Activated CD4-positive, alpha-beta T cell treated with anti-CD3 and anti-CD28 coated beads, Interleukin-2, amount 50 U/mL, for 24 hours (primary cell): ENCODE measurements at regions not wholly inside any gene's neighbourhood (a gene's known extent, or its start where the extent isn't known, plus 50 kb on each side); places are given as distances from the start of the nearest gene placed in this dataset.

Source experiments
- DNase-seq, 2 donors: peaks; one replicate each; pipeline ENCODE4 v3.0.0-alpha.2; 2020; ENCODE audit warnings: low read depth in 1 of 2, low spot score in 1 of 2

DNA sequence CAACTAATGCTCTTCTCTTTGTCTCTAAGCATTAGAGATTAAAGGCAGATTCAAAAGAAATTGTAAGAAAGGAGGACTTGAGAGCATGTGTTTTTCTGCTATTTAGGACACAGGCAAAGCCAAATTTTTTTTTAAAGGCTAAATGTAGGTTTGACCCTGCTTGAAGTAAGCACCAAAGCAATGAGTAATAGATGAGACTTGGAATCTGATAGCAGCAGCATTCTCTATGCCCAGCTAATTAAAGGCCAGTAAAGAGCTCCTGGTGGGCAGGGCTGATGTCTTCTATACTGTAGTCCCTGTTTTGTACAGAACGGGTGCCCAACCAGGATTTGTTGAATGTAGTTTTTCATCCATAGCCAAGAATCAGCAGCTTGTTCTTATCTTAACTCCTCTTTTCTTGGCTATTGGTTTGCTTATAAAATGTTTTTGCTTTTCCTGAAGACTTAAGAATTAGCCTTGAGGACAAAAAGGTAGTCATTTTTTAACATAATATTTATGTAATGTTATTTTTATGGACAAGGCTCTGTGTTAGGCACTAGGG is 179.6 kb downstream of the LMO4 start:
- DNase-seq = no peak

DNA sequence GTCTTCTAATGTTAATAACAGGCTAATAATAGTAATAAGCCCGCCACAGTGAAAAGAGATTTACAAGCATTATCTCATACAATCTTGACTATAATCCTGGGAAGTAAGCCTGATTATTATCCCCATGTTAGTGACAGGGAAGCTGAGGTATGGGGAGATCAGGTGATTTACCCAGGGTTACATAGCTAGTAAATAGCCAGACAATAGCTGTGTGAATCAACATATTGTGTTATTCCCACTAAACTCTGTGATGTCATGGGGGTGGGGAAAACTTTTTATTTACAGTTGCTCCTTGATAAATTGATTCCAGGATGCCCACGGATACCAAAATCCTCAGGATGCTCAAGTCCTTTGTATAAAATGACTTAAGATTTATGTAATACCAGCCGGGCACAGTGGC is 181.9 kb downstream of the LMO4 start:
- no peak for DNase-seq

GRCh38 chr1:87511449-87511848 is 182.8 kb downstream of the LMO4 start:
- DNase-seq = no peak

DNA sequence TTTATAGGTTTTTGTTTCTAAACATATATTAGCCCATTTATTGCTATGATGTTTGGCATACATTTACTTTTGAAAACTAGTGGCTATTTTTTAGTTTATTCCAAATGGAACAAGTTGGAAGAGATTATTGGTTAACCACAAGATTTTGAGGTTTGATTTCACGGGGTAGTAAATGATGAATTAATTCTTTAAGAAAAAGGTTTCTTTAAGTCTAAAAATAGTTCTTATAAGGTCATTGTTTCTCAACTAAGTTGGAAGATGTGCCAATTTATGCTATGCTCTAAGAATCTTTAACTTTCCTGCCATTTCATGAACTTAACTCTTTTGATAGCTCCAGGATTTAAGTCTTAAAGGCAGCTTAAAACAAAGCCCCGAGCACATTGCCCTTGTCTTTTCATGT is 183.8 kb downstream of the LMO4 start:
- DNase-seq = no peak

- DNase-seq = no peak
Measured at GRCh38 chr1:87513255-87513654, 184.6 kb downstream of the LMO4 start.

- DNase-seq = no peak
Measured at GRCh38 chr1:87513966-87514660, 185.4 kb downstream of the LMO4 start.

- no peak for DNase-seq
Measured at GRCh38 chr1:87515781-87516180, 187.1 kb downstream of the LMO4 start.

- no peak for DNase-seq
Measured at GRCh38 chr1:87518794-87519193, 190.1 kb downstream of the LMO4 start.

GRCh38 chr1:87521452-87521851 is 192.8 kb downstream of the LMO4 start:
- DNase-seq = no peak

DNA sequence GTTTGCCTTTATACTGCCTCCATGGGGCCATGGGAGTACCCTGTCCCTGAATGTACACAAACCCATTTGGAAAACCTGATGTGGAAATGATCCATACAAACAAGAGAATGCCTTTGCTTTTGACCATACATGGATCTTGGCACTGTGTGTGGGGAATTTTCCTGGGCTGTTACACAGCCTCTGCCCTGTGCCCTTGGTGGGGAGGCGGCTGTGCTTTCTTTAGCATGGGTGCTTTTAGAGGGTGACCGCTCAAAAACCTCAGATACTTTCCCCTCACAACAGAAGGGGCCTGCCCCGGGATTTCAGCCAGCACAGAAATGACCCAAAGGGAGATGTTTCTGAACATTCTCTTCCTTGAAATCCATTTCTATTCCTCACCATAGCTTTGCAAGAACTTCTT is 194.8 kb downstream of the LMO4 start:
- DNase-seq = no peak

- DNase-seq = no peak
Measured at GRCh38 chr1:87524021-87524754, 195.5 kb downstream of the LMO4 start.

DNA sequence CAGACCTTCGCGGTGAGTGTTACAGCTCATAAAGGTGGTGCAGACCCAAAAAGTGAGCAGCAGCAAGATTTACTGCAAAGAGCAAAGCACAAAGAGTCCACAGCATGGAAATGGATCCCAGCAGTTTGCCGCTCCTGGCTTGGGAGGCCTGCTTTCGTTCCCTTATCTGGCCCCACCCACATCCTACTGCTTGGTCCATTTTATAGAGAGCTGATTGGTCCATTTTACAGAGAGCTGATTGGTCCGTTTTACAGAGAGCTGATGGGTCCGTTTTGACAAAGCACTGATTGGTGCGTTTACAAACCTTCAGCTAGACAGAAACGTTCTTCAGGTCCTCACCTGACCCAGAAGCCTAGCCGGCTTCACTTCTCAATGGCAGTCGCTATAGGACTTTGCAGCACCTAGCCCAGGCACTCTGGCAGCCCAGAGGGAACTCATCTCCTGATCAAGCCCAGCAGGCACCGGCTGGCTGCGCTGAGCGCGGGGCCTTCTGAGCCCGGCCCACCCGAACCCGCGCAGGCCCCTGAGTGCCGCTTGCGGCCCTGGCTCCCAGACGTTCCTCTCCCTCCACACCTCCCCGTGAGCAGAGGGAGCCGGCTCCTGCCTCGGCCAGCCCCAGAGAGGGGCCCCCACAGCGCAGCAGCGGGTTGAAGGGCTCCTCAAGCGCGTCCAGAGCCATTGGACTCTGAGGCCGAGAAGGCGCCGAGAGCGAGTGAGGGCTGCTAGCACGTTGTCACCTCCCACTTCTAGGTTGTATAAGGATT is 200.3 kb downstream of the LMO4 start:
- no peak for DNase-seq

GRCh38 chr1:87530042-87530807 is 201.5 kb downstream of the LMO4 start:
- DNase-seq = no peak

DNA sequence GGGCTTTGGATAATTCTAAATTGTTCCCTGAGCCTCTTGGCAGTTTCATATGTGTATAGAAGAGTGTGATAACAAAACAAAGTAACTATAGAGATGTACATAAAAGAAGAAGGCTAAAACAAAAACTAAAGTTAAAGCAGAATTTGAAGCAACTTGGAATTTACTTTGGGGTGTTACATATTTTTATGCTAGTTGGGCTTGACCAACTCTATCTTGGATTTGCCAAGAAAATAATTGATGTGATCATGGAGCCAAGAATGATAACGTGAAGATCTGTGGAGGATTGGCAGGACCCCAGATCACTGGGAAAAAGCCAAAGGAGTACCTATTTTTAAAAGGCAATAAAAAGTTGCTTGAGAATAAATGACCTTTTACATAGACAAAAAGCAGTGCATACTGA is 206.9 kb downstream of the LMO4 start:
- no peak for DNase-seq

DNA sequence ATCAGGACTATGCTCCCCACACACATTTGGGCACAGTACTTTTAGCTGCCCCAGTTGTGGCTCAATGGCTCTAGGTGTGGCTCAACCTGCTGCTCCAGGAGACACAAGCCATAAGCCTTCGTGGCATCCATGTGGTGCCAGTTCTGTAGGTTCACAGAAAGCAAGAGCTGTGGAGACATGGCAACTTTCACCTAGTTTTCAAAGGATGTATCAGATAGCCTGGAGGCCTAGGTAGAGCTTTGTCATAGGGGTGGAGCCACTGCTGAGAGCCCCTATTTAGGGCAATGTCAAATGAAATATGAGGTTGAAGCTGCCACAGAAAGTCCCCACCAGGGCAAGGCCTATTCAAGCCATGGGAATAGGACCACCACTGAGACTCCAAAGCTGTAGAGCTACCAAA is 210.5 kb downstream of the LMO4 start:
- DNase-seq = no peak

- no peak for DNase-seq
Measured at GRCh38 chr1:87542697-87543096, 214.0 kb downstream of the LMO4 start.

GRCh38 chr1:87549738-87550137 is 221.1 kb downstream of the LMO4 start:
- DNase-seq = no peak

DNA sequence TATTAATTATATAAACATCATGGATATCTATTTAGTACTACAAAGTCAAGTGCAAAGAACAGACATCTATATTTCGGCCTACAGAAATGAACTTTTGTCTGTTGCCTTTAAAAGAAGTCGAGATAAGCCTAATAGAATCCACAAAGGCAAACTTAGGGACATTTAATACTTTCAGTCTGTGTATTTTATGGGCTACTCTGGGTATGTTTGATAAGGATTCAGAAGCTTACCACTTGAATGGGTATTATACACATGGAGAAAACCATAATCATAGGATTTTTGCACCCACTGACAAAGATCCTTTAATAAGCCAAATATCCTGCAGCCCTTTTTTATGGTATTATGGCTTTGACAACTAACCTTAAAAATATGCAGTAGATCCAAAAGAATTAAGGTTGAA is 224.8 kb downstream of the LMO4 start:
- DNase-seq = no peak

DNA sequence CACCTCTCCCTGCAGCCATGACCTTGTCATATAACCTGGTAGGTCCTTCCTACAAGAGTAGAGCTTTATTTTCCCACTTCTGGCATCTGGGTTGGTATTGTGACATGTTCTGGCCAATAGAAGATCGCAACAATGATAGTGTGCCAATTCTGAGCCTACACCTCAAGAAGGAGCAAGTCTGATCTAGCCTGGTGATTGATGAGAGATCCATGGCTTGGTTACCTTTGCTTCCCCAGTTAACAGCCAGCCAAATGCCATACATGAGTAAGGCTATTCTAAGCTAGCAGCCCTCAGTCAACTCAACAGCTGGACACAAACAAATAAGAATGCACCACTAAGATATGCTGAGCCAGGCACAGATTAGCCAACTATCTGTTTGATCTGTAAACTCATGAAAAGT is 226.7 kb downstream of the LMO4 start:
- no peak for DNase-seq

- DNase-seq = no peak
Measured at GRCh38 chr1:87556326-87556725, 227.6 kb downstream of the LMO4 start.

GRCh38 chr1:87558921-87559320 is 230.2 kb downstream of the LMO4 start:
- DNase-seq = no peak
